ENCODE measurements at regions not wholly inside any gene's neighbourhood (a gene's known extent, or its start where the extent isn't known, plus 50 kb on each side); places are given as distances from the start of the nearest gene placed in this dataset.

DNA sequence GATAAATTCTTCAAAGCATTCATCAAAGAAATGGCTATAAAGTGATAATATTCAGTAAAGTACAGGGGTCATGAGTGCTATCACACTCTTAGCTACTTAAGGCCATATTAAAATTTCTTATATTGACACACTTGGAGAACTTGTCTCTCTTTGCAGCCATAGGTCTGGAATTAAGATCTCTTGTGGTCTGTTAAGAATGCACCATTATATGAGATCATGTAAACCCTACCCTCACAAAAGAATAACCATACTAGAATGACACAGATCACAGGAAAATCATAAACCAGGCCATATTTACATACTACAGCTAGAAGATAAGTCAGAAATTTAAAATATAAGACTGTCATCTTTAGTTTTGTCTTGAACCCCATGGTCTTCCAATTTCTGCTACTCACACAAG lies 434.3 kb downstream of the PDGFC start:
- Histone ChIP-seq H3K9me3 (ENCODE audit: control insufficient read depth in 2 of 2, low read length in 2 of 2) (no peaks in the 10 kb centered on the region), H3K27me3 (ENCODE audit: control insufficient read depth in 2 of 2, insufficient read depth in 2 of 2, low read length in 2 of 2) (no peaks in the 10 kb centered on the region), H3K9ac (ENCODE audit: low read depth in 1 of 2, low read length in 2 of 2) (no peak overlapping the region), H3K4me3 (ENCODE audit: low read length in 2 of 2) (no peak overlapping the region), H3K27ac (ENCODE audit: low read depth in 2 of 2, low read length in 2 of 2) (no peak overlapping the region), H3K4me1 (ENCODE audit: control insufficient read depth in 2 of 2, insufficient read depth in 2 of 2, low read length in 2 of 2) (no peaks in the 10 kb centered on the region), H3K36me3 (ENCODE audit: control insufficient read depth in 2 of 2, insufficient read depth in 2 of 2, low read length in 2 of 2) (no peaks in the 10 kb centered on the region)

DNA sequence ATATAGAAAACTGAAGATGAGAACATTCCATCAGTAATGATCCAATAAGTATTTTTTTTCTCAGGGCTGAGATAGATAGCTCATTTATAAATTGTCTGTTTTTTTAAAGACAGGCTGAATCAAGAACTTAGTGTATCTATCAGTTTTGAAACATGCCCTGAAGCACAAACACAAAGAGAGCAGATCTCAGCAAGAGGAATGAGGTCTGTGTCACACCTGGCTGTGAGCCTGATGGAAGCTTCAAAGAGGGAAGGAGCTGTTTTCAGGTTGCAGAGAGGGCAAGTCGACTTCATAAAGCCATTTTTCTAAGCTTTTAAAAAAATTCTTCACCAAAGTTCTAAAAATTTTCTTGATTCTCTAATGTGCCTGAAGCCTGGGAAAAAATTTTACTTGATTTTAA lies 434.9 kb downstream of the PDGFC start:
- no peak overlapping the region for H3K9ac ChIP-seq (ENCODE audit: low read depth in 1 of 2, low read length in 2 of 2)
- no peaks in the 10 kb centered on the region for H3K4me1 ChIP-seq (ENCODE audit: control insufficient read depth in 2 of 2, insufficient read depth in 2 of 2, low read length in 2 of 2)
- no peaks in the 10 kb centered on the region for H3K36me3 ChIP-seq (ENCODE audit: control insufficient read depth in 2 of 2, insufficient read depth in 2 of 2, low read length in 2 of 2)
- no peaks in the 10 kb centered on the region for H3K9me3 ChIP-seq (ENCODE audit: control insufficient read depth in 2 of 2, low read length in 2 of 2)
- H3K4me3 ChIP-seq (ENCODE audit: low read length in 2 of 2): no peak overlapping the region
- H3K27ac ChIP-seq (ENCODE audit: low read depth in 2 of 2, low read length in 2 of 2): no peak overlapping the region
- no peaks in the 10 kb centered on the region for H3K27me3 ChIP-seq (ENCODE audit: control insufficient read depth in 2 of 2, insufficient read depth in 2 of 2, low read length in 2 of 2)

DNA sequence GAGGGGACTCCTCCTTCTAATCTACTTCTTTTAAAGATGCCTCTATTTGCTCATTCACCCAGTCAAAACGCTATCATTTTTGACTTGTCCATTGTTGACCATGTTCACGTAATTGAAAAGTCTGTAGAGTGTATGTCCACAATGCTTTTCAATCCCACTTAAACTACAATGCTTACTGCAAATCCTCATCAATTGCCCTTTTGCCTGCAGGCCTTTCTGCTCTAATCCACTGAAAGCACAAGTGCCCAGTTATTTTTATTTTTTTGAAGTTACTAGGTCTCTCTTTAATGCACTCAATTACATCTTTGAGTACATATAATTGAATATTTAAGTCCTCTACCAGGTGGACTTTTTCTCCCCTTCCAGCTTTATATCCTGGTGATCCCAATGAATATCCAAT lies 437.4 kb downstream of the PDGFC start:
- Histone ChIP-seq H3K4me3 (ENCODE audit: low read length in 2 of 2) (no peak overlapping the region), H3K9ac (ENCODE audit: low read depth in 1 of 2, low read length in 2 of 2) (no peak overlapping the region), H3K9me3 (ENCODE audit: control insufficient read depth in 2 of 2, low read length in 2 of 2) (no peaks in the 10 kb centered on the region), H3K27ac (ENCODE audit: low read depth in 2 of 2, low read length in 2 of 2) (no peak overlapping the region), H3K27me3 (ENCODE audit: control insufficient read depth in 2 of 2, insufficient read depth in 2 of 2, low read length in 2 of 2) (no peaks in the 10 kb centered on the region), H3K36me3 (ENCODE audit: control insufficient read depth in 2 of 2, insufficient read depth in 2 of 2, low read length in 2 of 2) (no peaks in the 10 kb centered on the region), H3K4me1 (ENCODE audit: control insufficient read depth in 2 of 2, insufficient read depth in 2 of 2, low read length in 2 of 2) (no peaks in the 10 kb centered on the region)

DNA sequence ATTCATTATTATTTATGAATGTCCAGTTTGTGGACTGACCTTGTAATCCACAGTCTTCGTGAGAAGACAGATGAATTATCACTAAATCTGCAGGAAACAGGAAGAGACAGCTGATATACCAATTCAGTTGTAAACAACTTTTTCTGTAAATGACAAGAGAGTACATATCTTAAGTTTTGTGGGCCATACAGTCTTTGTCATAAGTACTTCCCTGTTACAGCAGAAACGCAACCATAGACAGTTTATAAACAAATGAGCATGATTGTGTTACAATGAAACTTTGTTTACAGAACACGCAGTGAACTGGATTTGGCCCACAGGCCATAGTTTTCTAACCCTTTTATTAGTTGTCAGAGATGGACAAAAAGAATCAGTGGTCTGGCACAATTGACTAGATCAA lies 443.4 kb downstream of the PDGFC start:
- Histone ChIP-seq H3K4me3 (ENCODE audit: low read length in 2 of 2) (no peak overlapping the region), H3K9me3 (ENCODE audit: control insufficient read depth in 2 of 2, low read length in 2 of 2) (no peaks in the 10 kb centered on the region), H3K27ac (ENCODE audit: low read depth in 2 of 2, low read length in 2 of 2) (no peak overlapping the region), H3K27me3 (ENCODE audit: control insufficient read depth in 2 of 2, insufficient read depth in 2 of 2, low read length in 2 of 2) (no peaks in the 10 kb centered on the region), H3K9ac (ENCODE audit: low read depth in 1 of 2, low read length in 2 of 2) (no peak overlapping the region), H3K4me1 (ENCODE audit: control insufficient read depth in 2 of 2, insufficient read depth in 2 of 2, low read length in 2 of 2) (no peaks in the 10 kb centered on the region), H3K36me3 (ENCODE audit: control insufficient read depth in 2 of 2, insufficient read depth in 2 of 2, low read length in 2 of 2) (no peaks in the 10 kb centered on the region)

DNA sequence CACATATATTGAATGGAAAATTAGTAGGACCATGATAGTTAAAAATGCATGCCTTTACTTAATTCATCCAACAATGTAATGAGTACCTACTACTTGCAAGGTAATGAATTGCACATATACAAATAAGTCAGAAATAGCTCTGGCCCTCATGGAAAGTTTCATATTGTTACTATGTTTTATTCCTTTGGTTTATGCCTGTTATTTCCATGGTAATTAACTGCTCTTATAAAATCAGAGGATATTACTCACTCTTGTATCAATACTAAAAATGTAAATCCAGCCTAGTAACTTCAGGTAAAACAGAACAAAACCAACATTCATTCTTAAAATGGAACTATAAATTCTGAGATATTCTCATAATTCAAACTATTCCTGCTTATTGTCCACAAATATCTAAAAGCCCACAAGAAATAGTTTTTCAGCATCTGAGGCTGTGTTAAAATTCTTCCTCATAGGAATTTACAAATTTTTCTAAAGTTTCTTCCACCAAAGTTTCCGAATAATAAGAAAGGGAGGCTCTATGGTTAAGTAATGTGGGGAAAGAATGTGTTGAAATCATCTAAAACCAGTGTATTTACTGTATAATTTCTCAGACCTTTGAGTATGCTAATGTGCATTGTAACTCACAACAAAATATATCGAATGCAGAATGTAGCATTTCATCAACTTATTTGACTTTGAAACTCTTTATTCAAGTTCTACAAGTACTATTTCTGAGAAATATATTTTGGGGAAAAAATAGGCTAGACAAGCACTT lies 444.2 kb downstream of the PDGFC start:
- Histone ChIP-seq H3K4me3 (ENCODE audit: low read length in 2 of 2) (no peak overlapping the region), H3K4me1 (ENCODE audit: control insufficient read depth in 2 of 2, insufficient read depth in 2 of 2, low read length in 2 of 2) (no peaks in the 10 kb centered on the region), H3K27me3 (ENCODE audit: control insufficient read depth in 2 of 2, insufficient read depth in 2 of 2, low read length in 2 of 2) (no peaks in the 10 kb centered on the region), H3K27ac (ENCODE audit: low read depth in 2 of 2, low read length in 2 of 2) (no peak overlapping the region), H3K36me3 (ENCODE audit: control insufficient read depth in 2 of 2, insufficient read depth in 2 of 2, low read length in 2 of 2) (no peaks in the 10 kb centered on the region), H3K9me3 (ENCODE audit: control insufficient read depth in 2 of 2, low read length in 2 of 2) (no peaks in the 10 kb centered on the region), H3K9ac (ENCODE audit: low read depth in 1 of 2, low read length in 2 of 2) (no peak overlapping the region)

DNA sequence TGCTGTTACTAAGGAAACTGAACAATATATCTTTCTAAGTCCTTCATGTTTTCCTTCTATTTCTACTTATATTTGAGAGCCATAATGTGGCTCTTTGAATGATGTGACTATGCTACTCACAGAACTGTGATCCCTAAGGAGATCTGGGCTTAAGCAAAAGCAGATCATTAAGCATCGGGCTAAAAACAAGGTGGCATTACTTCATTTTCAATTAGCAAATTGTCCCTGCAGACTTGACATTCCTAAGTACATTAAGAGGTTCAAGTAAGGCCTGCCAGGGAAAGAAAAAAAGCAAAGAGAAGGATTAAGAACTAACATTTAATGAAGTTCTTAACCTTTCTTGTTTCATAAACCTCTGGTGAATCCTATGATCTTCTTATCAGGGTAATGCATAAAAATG lies 447.6 kb downstream of the PDGFC start:
- no peak overlapping the region for H3K9ac ChIP-seq (ENCODE audit: low read depth in 1 of 2, low read length in 2 of 2)
- no peak overlapping the region for H3K27ac ChIP-seq (ENCODE audit: low read depth in 2 of 2, low read length in 2 of 2)
- no peaks in the 10 kb centered on the region for H3K27me3 ChIP-seq (ENCODE audit: control insufficient read depth in 2 of 2, insufficient read depth in 2 of 2, low read length in 2 of 2)
- no peaks in the 10 kb centered on the region for H3K36me3 ChIP-seq (ENCODE audit: control insufficient read depth in 2 of 2, insufficient read depth in 2 of 2, low read length in 2 of 2)
- no peaks in the 10 kb centered on the region for H3K9me3 ChIP-seq (ENCODE audit: control insufficient read depth in 2 of 2, low read length in 2 of 2)
- H3K4me1 ChIP-seq (ENCODE audit: control insufficient read depth in 2 of 2, insufficient read depth in 2 of 2, low read length in 2 of 2): no peaks in the 10 kb centered on the region
- no peak overlapping the region for H3K4me3 ChIP-seq (ENCODE audit: low read length in 2 of 2)

DNA sequence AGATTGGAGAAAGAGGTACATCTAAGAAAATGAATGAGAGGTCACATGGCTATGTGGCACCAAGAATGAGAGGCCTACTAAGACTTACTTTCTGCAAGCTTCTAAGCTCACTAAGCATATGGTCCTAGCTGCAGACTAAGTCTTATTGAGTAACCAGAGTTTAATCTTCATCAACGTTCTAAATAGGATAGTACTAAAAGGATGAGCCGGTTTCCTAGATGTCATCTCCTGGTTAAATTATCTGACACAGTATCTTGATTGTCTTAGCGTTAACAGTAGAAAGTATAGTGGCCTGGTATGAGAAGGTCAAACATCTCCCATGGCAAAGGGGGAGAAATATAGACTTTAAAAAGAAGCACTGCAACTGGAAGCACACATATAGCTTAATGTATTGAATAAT lies 448.1 kb downstream of the PDGFC start:
- Histone ChIP-seq H3K27me3 (ENCODE audit: control insufficient read depth in 2 of 2, insufficient read depth in 2 of 2, low read length in 2 of 2) (no peaks in the 10 kb centered on the region), H3K27ac (ENCODE audit: low read depth in 2 of 2, low read length in 2 of 2) (no peak overlapping the region), H3K9me3 (ENCODE audit: control insufficient read depth in 2 of 2, low read length in 2 of 2) (no peaks in the 10 kb centered on the region), H3K36me3 (ENCODE audit: control insufficient read depth in 2 of 2, insufficient read depth in 2 of 2, low read length in 2 of 2) (no peaks in the 10 kb centered on the region), H3K9ac (ENCODE audit: low read depth in 1 of 2, low read length in 2 of 2) (no peak overlapping the region), H3K4me1 (ENCODE audit: control insufficient read depth in 2 of 2, insufficient read depth in 2 of 2, low read length in 2 of 2) (no peaks in the 10 kb centered on the region), H3K4me3 (ENCODE audit: low read length in 2 of 2) (no peak overlapping the region)

DNA sequence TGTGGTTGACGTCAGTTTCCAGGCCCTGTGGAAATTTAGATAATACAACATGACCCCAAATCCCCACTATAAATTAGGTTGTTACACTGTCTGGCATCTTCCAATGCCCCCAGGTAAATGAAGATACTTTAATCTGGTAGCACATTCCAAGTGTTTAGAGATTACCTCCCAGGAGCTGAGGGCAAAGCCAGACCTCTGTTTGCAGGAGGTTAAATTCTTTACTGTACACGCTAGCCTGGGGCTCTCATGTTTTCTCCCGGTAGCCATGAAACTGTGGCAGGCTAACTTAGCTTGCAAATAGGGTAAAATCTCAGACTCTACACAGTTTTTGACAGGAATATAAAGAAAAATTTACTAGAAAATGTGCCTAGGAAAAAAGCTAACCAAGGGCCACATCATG lies 450.0 kb downstream of the PDGFC start:
- Histone ChIP-seq H3K4me1 (ENCODE audit: control insufficient read depth in 2 of 2, insufficient read depth in 2 of 2, low read length in 2 of 2) (no peaks in the 10 kb centered on the region), H3K36me3 (ENCODE audit: control insufficient read depth in 2 of 2, insufficient read depth in 2 of 2, low read length in 2 of 2) (no peaks in the 10 kb centered on the region), H3K9ac (ENCODE audit: low read depth in 1 of 2, low read length in 2 of 2) (no peak overlapping the region), H3K27ac (ENCODE audit: low read depth in 2 of 2, low read length in 2 of 2) (no peak overlapping the region), H3K9me3 (ENCODE audit: control insufficient read depth in 2 of 2, low read length in 2 of 2) (no peaks in the 10 kb centered on the region), H3K27me3 (ENCODE audit: control insufficient read depth in 2 of 2, insufficient read depth in 2 of 2, low read length in 2 of 2) (no peaks in the 10 kb centered on the region), H3K4me3 (ENCODE audit: low read length in 2 of 2) (no peak overlapping the region)

DNA sequence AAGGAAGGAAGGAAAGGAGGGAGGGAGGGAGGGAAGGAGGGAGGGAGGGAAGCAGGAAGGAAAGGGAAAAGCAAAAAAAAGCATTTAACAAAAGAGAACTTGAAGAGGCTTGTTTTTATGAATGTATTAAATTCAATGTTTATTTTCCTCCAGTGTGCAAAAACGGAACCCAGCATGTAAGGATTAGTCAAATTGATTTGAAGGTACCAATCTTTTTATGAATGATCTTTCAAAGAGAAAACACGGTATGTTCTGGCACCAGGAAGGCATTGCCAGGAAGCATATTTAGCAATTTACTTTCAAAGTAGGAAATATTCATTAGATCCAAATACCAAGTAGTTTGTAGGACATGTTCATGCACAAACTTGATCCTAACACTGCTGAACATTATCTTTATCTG lies 453.6 kb downstream of the PDGFC start:
- no peaks in the 10 kb centered on the region for H3K36me3 ChIP-seq (ENCODE audit: control insufficient read depth in 2 of 2, insufficient read depth in 2 of 2, low read length in 2 of 2)
- H3K9me3 ChIP-seq (ENCODE audit: control insufficient read depth in 2 of 2, low read length in 2 of 2): no peaks in the 10 kb centered on the region
- no peaks in the 10 kb centered on the region for H3K4me1 ChIP-seq (ENCODE audit: control insufficient read depth in 2 of 2, insufficient read depth in 2 of 2, low read length in 2 of 2)
- H3K27me3 ChIP-seq (ENCODE audit: control insufficient read depth in 2 of 2, insufficient read depth in 2 of 2, low read length in 2 of 2): no peaks in the 10 kb centered on the region
- no peak overlapping the region for H3K9ac ChIP-seq (ENCODE audit: low read depth in 1 of 2, low read length in 2 of 2)
- no peak overlapping the region for H3K27ac ChIP-seq (ENCODE audit: low read depth in 2 of 2, low read length in 2 of 2)
- no peak overlapping the region for H3K4me3 ChIP-seq (ENCODE audit: low read length in 2 of 2)

DNA sequence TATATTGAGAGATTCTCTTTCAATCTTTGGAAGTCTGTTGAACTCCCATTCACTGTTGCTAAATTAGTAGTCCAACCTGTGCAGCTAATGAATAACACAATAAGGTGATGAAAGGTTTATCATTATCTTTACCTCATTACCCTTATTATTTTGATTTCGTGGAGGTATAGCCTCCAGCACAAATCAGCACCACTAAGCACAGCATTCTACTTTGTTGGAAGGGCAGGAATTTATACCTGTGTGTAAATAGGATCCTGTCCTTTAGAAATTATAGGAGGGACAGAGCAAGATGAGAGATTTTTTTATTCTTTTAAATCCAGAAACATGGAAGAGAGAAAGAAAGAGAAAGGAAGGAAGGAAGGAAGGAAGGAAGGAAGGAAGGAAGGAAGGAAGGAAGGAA lies 454.1 kb downstream of the PDGFC start:
- Histone ChIP-seq H3K4me3 (ENCODE audit: low read length in 2 of 2) (no peak overlapping the region), H3K4me1 (ENCODE audit: control insufficient read depth in 2 of 2, insufficient read depth in 2 of 2, low read length in 2 of 2) (no peaks in the 10 kb centered on the region), H3K9ac (ENCODE audit: low read depth in 1 of 2, low read length in 2 of 2) (no peak overlapping the region), H3K36me3 (ENCODE audit: control insufficient read depth in 2 of 2, insufficient read depth in 2 of 2, low read length in 2 of 2) (no peaks in the 10 kb centered on the region), H3K27ac (ENCODE audit: low read depth in 2 of 2, low read length in 2 of 2) (no peak overlapping the region), H3K9me3 (ENCODE audit: control insufficient read depth in 2 of 2, low read length in 2 of 2) (no peaks in the 10 kb centered on the region), H3K27me3 (ENCODE audit: control insufficient read depth in 2 of 2, insufficient read depth in 2 of 2, low read length in 2 of 2) (no peaks in the 10 kb centered on the region)

DNA sequence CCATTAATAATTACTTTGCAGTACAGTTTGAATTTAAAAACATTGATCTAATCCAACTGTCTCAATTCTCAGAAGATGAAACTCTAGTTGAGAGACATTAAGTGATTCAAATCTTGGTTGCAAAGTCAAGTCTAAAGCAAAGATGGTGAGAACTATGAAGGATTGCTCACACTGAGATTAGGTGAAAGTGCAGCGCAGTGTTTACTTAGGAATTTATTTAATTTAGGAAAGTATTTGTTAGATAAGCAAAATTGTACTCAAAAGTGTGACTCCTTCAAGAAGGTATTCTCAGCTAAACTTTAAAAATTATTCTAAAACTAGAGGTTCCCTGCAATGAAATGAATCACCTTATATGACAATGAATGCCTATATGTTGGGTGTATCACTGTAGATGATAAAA lies 454.9 kb downstream of the PDGFC start:
- no peaks in the 10 kb centered on the region for H3K27me3 ChIP-seq (ENCODE audit: control insufficient read depth in 2 of 2, insufficient read depth in 2 of 2, low read length in 2 of 2)
- H3K9me3 ChIP-seq (ENCODE audit: control insufficient read depth in 2 of 2, low read length in 2 of 2): no peaks in the 10 kb centered on the region
- H3K9ac ChIP-seq (ENCODE audit: low read depth in 1 of 2, low read length in 2 of 2): no peak overlapping the region

More for the DNA sequence above, 454.9 kb downstream of the PDGFC start:
- Histone ChIP-seq H3K4me1 (ENCODE audit: control insufficient read depth in 2 of 2, insufficient read depth in 2 of 2, low read length in 2 of 2) (no peaks in the 10 kb centered on the region), H3K27ac (ENCODE audit: low read depth in 2 of 2, low read length in 2 of 2) (no peak overlapping the region), H3K4me3 (ENCODE audit: low read length in 2 of 2) (no peak overlapping the region), H3K36me3 (ENCODE audit: control insufficient read depth in 2 of 2, insufficient read depth in 2 of 2, low read length in 2 of 2) (no peaks in the 10 kb centered on the region)

Measured in mucosa of rectum (tissue), 2 donors.